ENCODE measurements at regions not wholly inside any gene's neighbourhood (a gene's known extent, or its start where the extent isn't known, plus 50 kb on each side); places are given as distances from the start of the nearest gene placed in this dataset.

DNA sequence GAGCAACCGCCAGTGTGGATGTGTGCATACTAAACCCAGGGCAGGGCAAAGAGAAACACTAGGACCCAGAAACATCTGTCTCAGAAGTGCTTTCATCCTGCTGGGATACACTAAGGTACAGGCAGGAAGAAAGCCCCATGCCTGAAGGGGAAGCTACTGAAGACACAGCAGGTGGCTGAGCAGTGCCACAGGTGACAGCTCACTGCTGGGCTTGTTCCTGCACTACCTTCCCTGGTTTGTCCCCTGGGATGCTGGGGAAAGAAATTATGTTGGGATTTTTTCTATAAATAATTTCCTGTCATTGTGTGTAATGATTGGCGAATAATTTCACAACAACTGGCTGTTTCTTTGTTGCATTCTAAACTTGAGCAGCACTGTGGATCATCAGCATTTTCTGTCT, 245.3 kb upstream of the RAB4A start:
- no peak overlapping the region for H3K27ac ChIP-seq
- no peak for DNase-seq
- peaks cover 0 to 20% of the 10 kb centered on the region in 2 donors for H3K4me1 ChIP-seq
- no peaks in the 10 kb centered on the region for H3K36me3 ChIP-seq
- TF ChIP-seq, protein P1, sequence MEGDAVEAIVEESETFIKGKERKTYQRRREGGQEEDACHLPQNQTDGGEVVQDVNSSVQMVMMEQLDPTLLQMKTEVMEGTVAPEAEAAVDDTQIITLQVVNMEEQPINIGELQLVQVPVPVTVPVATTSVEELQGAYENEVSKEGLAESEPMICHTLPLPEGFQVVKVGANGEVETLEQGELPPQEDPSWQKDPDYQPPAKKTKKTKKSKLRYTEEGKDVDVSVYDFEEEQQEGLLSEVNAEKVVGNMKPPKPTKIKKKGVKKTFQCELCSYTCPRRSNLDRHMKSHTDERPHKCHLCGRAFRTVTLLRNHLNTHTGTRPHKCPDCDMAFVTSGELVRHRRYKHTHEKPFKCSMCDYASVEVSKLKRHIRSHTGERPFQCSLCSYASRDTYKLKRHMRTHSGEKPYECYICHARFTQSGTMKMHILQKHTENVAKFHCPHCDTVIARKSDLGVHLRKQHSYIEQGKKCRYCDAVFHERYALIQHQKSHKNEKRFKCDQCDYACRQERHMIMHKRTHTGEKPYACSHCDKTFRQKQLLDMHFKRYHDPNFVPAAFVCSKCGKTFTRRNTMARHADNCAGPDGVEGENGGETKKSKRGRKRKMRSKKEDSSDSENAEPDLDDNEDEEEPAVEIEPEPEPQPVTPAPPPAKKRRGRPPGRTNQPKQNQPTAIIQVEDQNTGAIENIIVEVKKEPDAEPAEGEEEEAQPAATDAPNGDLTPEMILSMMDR (IDR thresholded peaks at IDR 0.05): no peak
- no peak for TF ChIP-seq POLR2A (IDR thresholded peaks at IDR 0.05)
- 92 to 100% methylated on average over 2 of the region's 2 CpGs for WGBS, 2 donors
- no peak overlapping the region for H3K4me3 ChIP-seq (replicated peaks in 1 of 3)
- no peaks in the 10 kb centered on the region for H3K9me3 ChIP-seq
- no peaks in the 10 kb centered on the region for H3K27me3 ChIP-seq
- intact Hi-C loops (cut with DNase I): no loop called here

DNA sequence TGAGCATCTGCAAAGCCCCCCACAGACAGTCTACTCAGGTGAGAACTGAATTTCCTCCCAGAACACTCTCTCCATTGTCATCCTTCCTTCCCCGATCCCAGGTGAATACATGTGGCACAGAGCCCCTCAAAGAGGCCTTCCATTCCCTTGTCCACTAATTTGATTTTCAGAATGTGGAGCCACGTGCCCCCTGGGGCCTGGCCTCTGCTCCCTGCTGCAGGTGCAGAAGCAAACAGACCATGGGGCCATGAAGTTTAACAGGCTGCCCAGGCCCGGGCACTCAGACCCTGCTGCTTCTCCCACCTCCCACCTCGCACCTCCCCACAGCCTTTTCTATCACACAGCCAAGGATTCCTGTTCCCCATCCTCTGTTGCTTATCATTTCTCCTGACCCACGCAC, 243.8 kb upstream of the RAB4A start:
- no peak for DNase-seq
- H3K4me3 ChIP-seq (replicated peaks in 1 of 3): no peak overlapping the region
- no peak overlapping the region for H3K27ac ChIP-seq
- no peaks in the 10 kb centered on the region for H3K36me3 ChIP-seq
- intact Hi-C loops (cut with DNase I): no loop called here
- peaks cover 0 to 22% of the 10 kb centered on the region in 2 donors for H3K4me1 ChIP-seq
- 86 to 95% methylated on average over 5 of the region's 5 CpGs for WGBS, 2 donors
- H3K27me3 ChIP-seq: no peaks in the 10 kb centered on the region
- TF ChIP-seq, protein P1 (IDR thresholded peaks at IDR 0.05): no peak
- TF ChIP-seq POLR2A (IDR thresholded peaks at IDR 0.05): no peak
- H3K9me3 ChIP-seq: no peaks in the 10 kb centered on the region

DNA sequence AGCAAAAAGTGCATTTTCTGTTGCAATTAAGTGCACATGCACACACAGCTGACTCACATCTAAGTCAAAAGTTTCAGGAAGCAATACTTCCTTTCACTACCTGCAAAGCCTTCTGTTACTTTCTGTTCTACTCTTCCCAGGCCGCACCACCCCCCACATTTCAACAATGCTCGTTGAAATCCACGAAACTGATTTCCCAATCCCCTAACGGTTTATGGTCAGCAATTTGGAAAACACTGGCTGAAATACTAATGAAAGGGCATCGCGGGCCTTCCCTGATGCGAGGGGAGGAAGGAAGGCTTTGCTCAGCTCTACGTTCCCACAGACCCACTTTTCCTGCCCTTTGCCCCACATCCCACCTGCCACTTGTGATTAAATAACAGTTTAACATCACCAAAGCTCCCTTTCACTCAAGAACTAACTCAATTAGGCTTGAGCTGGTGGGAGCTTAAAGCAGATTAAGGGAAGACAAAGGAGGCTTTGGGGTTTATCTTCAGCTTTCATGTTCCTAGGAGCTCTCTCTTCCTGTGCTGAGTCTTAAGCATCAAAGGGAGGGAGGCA, 243.2 kb upstream of the RAB4A start:
- H3K4me1 ChIP-seq: peaks cover 0 to 22% of the 10 kb centered on the region in 2 donors
- no peaks in the 10 kb centered on the region for H3K9me3 ChIP-seq
- no peaks in the 10 kb centered on the region for H3K36me3 ChIP-seq
- no peak for TF ChIP-seq POLR2A (IDR thresholded peaks at IDR 0.05)
- TF ChIP-seq, protein P1 (IDR thresholded peaks at IDR 0.05): no peak
- no peak overlapping the region for H3K4me3 ChIP-seq (replicated peaks in 1 of 3)
- peak; percentile 38 to 40 for DNase-seq
- intact Hi-C loops (cut with DNase I): no loop called here
- H3K27me3 ChIP-seq: no peaks in the 10 kb centered on the region
- WGBS, 2 donors: 53 to 61% methylated on average over 8 of the region's 8 CpGs
- no peak overlapping the region for H3K27ac ChIP-seq

DNA sequence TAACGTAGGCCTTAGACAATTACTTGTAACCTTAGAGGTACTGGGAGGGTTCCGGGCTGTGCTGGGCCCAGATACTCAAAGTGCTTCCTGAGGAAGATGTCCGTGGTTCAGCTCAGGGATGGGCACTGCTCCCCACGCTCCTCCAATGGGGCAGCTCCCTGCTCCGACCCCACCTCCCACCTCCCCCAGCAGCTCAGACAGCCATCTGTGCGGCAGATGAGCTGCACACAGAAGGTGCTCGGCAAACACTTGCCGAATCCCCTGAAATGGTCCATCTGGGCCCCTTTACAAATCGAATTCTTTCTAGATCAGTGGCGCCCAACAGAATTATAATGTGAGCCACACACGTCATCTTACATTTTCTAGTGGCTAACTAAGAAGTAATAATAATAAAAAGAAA, 242.4 kb upstream of the RAB4A start:
- 90 to 93% methylated on average over 11 of the region's 11 CpGs for WGBS, 2 donors
- H3K27me3 ChIP-seq: no peaks in the 10 kb centered on the region
- peaks cover 0 to 22% of the 10 kb centered on the region in 2 donors for H3K4me1 ChIP-seq
- H3K4me3 ChIP-seq (replicated peaks in 1 of 3): no peak overlapping the region
- no peaks in the 10 kb centered on the region for H3K36me3 ChIP-seq
- no peak for DNase-seq
- intact Hi-C loops (cut with DNase I): no loop called here
- no peak overlapping the region for H3K27ac ChIP-seq
- TF ChIP-seq, protein P1 (IDR thresholded peaks at IDR 0.05): no peak
- TF ChIP-seq POLR2A (IDR thresholded peaks at IDR 0.05): no peak
- no peaks in the 10 kb centered on the region for H3K9me3 ChIP-seq

DNA sequence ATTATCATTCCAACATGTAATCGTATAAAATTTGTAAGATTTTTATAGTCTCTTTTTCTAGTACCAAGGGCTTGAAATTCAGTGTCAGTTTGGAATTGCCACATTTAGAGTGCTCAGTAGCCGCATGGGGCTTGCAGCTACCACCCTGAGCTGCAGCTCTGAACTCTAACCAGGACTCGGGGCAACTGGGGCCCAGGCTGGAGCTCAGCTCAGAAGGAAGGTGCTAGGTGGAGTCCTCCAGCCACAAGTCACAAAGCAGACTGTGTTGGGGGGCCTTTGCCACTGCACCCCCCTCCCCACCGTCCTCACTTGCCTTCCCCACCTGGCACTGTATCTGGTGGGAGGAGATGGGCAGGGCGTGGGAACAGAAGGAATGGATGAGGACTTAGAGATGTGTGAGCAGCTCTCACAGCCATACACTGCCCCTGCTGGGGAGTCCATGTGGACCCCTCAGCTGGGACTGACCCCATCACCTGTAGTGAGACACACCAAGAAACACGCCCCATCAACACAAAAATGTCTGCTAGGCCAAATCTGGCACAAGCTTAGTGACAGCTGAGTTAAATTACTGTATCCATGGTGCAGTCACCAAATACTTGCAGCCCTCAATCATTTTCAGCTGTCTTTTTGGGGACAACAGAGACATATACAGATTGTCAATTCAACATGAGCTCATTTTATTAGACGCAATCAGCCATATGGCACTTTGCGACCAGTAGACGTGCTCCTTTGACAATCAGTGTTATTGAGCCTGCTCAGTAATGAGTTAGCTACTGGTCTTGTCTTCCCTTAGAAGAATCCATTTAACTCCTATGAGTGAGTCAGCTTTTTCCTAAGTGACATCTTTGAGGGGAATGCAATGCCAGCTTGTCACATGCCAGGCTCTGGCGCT, 241.7 kb upstream of the RAB4A start:
- Histone ChIP-seq H3K9me3 (no peaks in the 10 kb centered on the region), H3K4me3 (replicated peaks in 1 of 3) (no peak overlapping the region), H3K27me3 (no peaks in the 10 kb centered on the region), H3K4me1 (peaks cover 0 to 22% of the 10 kb centered on the region in 2 donors), H3K36me3 (no peaks in the 10 kb centered on the region), H3K27ac (no peak overlapping the region)
- TF ChIP-seq POLR2A (IDR thresholded peaks at IDR 0.05): no peak
- TF ChIP-seq, protein P1 (IDR thresholded peaks at IDR 0.05): no peak
- DNase-seq: peak; percentile 31 to 44
- 96 to 97% methylated on average over 10 of the region's 10 CpGs for WGBS, 2 donors
- intact Hi-C loops (cut with DNase I): no loop called here
